22Rv1 (cell line): ENCODE measurements at regions not wholly inside any gene's neighbourhood (a gene's known extent, or its start where the extent isn't known, plus 50 kb on each side); places are given as distances from the start of the nearest gene placed in this dataset.

Experiments
- ZFX ChIP-seq: fragments of 450-650 bp; IDR thresholded peaks from 2 replicates; pipeline ENCODE4 v1.6.1; 2017; ENCODE audit warnings: antibody characterized with exemption, borderline replicate concordance
- TF ChIP-seq, protein P1 (sequence below): fragments of 450-650 bp; IDR thresholded peaks from 2 replicates; pipeline ENCODE4 v1.5.1; 2017; ENCODE audit warnings: mild to moderate bottlenecking

GRCh38 chr18:42641996-42642395, 473.5 kb downstream of the RIT2 start:
- TF ChIP-seq, protein P1, sequence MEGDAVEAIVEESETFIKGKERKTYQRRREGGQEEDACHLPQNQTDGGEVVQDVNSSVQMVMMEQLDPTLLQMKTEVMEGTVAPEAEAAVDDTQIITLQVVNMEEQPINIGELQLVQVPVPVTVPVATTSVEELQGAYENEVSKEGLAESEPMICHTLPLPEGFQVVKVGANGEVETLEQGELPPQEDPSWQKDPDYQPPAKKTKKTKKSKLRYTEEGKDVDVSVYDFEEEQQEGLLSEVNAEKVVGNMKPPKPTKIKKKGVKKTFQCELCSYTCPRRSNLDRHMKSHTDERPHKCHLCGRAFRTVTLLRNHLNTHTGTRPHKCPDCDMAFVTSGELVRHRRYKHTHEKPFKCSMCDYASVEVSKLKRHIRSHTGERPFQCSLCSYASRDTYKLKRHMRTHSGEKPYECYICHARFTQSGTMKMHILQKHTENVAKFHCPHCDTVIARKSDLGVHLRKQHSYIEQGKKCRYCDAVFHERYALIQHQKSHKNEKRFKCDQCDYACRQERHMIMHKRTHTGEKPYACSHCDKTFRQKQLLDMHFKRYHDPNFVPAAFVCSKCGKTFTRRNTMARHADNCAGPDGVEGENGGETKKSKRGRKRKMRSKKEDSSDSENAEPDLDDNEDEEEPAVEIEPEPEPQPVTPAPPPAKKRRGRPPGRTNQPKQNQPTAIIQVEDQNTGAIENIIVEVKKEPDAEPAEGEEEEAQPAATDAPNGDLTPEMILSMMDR = no peak
- no peak for TF ChIP-seq ZFX
